ENCODE measurements at regions not wholly inside any gene's neighbourhood (a gene's known extent, or its start where the extent isn't known, plus 50 kb on each side); places are given as distances from the start of the nearest gene placed in this dataset.
"Not testable (repeated sequence)": the region's sequence is repeated elsewhere in the genome, so short reads cannot be mapped to it uniquely, and the experiment has no call there.

DNA sequence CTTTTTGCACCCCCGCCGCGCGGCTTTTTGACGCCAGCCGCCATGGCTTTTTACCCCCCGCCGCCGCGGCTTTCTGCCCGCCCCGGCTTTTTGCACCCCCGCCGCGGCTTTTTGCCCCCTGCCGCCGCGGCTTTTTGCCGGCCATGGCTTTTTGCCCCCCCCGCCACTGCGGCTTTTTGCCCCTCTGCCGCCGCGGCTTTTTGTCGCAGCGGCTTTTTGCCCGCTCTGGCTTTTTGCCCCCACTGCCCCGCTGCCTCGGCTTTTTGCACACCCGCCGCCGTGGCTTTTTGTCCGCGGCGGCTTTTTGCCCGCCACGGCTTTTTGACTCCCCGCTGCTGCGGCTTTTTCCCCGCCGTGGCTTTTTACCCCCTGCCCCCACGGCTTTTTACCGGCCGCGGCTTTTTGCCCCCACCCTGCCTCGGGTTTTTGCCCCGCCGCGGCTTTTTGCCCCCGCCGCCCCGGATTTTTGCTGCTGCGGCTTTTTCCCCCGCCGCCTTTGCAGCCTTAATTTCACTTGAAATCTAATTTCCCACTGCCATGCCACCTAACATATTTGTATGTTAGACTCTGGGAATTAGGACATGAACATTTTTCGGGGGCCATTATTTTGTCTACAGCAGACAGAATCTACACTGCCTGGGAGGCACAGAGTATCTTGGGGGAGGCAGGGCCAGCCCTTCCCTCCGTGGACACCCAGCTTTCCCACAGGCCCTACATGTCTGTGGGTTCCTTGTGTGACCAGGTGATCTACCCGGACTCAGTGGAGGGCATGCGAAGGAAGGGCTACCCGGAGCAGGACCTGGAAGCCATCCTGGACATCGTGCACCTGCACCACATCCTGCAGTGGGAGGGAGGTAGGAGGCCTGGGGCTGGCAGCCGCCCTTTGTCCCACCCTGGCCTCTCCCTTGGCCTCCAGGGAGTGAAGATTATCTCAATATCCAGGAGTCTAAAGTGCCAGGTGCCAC, 3031.0 kb upstream of the TEKT4 start:
- no peak for DNase-seq (ENCODE audit: low spot score)

- DNase-seq (ENCODE audit: low spot score): not testable (repeated sequence)
Measured at GRCh38 chr2:91842264-91842663, 3029.0 kb upstream of the TEKT4 start.

- not testable (repeated sequence) for DNase-seq (ENCODE audit: low spot score)
Measured at GRCh38 chr2:91842913-91843312, 3028.3 kb upstream of the TEKT4 start.

- not testable (repeated sequence) for DNase-seq (ENCODE audit: low spot score)
Measured at GRCh38 chr2:91843723-91844450, 3027.3 kb upstream of the TEKT4 start.

- DNase-seq (ENCODE audit: low spot score): not testable (repeated sequence)
Measured at GRCh38 chr2:91844451-91844825, 3026.8 kb upstream of the TEKT4 start.

- not testable (repeated sequence) for DNase-seq (ENCODE audit: low spot score)
Measured at GRCh38 chr2:91846388-91846787, 3024.8 kb upstream of the TEKT4 start.

- DNase-seq (ENCODE audit: low spot score): not testable (repeated sequence)
Measured at GRCh38 chr2:91851689-91852420, 3019.4 kb upstream of the TEKT4 start.

DNA sequence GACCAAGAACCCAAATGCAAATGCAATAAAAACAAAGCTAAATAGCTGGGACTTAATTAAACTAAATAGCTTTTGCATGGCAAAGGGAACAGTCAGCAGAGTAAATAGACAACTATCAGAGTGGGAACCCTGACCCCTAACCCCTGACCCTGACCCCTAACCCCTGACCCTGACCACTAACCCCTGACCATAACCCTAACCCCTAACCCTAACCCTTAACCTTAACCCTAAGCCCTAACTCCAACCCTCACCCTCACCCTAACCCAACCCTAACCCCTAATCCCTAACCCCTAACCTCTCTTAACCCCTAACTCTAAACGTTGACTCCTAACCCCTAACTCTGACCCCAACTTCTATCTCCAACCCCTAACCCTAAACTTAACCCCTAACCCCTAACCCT, 3014.3 kb upstream of the TEKT4 start:
- DNase-seq (ENCODE audit: low spot score): not testable (repeated sequence)

DNA sequence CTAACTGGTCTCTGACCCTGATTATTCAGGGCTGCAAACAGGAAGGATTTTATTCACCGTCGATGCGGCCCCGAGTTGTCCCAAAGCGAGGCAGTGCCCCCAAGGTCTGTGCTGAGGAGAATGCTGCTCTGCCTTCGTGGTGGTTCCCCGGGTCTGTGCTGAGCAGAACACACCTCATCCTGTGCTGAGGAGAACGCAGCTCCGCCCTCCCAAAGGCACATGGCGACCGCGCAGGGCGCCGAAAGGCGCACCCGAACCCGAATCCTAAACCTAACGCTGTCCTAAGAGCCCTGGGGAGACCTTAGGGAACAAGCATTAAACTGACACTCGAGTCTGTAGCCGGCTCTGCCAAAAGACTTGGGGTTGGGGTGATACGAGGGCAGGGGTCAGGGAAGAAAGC, 3013.5 kb upstream of the TEKT4 start:
- DNase-seq (ENCODE audit: low spot score): not testable (repeated sequence)

GRCh38 chr2:91871716-91872115, 2999.5 kb upstream of the TEKT4 start:
- DNase-seq (ENCODE audit: low spot score): not testable (repeated sequence)

DNA sequence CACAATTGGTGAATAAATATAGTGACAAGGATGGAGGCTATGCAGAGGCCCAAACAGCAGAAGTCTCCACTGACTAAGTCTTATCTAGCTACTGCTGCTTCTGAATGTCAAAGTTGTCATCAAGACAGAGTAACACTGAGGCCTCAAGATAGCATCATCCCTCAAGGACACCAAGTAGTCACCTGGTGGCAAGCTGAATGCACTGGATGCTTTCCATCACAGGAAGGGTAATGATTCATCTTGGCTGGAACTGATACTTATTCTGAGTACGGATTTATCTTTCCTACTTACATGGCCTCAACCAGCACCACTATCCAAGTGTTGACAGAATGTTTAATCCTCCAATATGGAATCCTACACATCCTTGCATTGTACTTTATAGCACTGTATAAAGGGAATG, 2997.8 kb upstream of the TEKT4 start:
- not testable (repeated sequence) for DNase-seq (ENCODE audit: low spot score)

DNA sequence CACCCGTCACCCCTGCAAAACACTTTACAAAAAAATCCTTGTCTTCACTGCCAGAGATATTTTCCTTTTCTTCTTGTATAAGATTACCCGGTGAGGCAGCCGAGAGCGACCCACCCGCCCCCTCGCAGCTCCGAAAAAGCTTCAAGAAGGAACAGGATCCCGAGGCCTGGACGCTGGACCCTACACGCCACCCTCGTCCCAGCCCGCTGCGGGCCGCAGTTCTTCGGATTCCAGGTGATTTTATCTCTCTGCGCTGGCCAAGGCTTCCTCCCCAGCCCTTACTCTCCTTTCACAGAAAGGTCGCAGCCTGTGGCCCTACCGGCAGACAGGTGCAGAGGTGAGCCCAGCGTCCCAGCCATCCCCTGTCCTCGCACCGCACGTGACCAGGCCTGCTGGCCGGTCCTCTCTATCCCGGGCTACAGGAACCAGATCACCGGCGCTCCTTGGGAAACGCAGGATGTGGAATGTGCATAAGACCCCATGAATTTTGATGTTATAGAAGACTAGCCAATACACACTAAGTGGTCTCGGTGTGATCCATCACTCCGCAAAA, 2993.5 kb upstream of the TEKT4 start:
- DNase-seq (ENCODE audit: low spot score): not testable (repeated sequence)

DNA sequence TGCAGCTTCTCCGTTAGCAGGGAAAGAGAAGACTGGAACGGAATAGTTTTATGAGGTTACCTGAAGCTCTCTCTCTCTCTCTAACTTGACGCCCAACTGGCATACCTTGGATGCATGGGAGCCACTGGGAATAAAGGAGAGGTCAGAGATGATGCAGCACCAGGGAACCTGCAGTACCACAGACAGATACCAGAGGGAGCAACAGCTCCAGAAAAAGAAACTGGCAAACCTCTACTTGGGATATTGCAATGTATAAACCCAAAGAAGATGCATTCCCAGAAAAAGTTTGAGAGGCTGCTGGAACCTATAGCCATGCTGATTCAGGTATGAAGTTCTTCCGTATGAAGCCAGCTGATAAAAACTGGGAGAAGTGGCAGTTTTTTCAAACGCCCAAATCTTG, 2976.1 kb upstream of the TEKT4 start:
- DNase-seq (ENCODE audit: low spot score): not testable (repeated sequence)

- DNase-seq (ENCODE audit: low spot score): not testable (repeated sequence)
Measured at GRCh38 chr2:91917602-91918001, 2953.6 kb upstream of the TEKT4 start.
